NCI-H748 (cell line): ENCODE measurements at regions not wholly inside any gene's neighbourhood (a gene's known extent, or its start where the extent isn't known, plus 50 kb on each side); places are given as distances from the start of the nearest gene placed in this dataset.

Experiments used
- DNase-seq: peaks from one replicate; lab custom pipeline; 2025; ENCODE audit not compliant: unreplicated experiment; lab: John Stamatoyannopoulos, UW

DNA sequence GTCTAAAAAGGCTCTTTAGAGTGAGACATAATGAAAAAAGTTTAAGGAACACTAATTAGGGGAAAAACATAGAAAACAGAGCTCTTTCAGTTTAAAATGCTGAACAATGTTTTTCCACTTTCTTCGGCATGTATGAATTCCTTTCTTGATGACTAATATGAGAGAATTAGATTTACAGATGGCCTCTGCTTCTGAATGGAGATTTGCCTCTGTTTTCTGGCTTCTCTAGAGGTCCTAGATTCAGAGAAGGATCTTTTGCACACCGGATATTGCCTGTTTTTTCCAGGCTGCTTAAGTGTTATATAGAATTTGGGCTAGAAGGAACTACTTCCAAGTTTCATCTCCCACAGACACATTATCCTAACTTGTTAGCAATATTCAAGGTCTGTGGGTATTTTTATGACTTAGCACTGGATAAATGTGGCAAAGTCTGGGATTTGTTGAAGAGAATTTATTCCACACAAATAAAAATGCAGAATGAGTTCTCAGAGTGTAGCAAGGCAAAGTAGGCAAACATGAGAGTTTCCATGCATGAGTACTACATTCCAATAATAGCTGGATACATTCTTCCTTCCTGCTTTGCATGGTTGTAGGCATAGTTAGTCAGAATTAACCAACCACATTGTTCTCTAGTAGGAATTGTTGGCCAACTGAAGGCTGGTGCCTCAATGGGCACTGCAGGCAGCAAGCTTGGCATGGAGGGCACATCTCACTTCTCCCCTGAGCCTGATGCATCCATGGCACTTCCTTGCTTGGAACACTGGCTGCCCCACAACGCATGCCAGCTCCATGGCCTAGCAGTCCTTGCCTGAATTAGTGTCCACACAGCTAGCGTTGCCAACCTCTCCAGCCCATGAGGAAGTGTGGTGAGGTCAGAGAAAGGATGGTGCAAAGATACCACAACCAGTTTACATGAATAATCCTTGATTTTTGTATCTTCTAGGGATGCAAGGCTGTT is 224.2 kb downstream of the CLIC5 start:
- DNase-seq = no peak

GRCh38 chr6:45789238-45789637 is 226.4 kb downstream of the CLIC5 start:
- DNase-seq = no peak

DNA sequence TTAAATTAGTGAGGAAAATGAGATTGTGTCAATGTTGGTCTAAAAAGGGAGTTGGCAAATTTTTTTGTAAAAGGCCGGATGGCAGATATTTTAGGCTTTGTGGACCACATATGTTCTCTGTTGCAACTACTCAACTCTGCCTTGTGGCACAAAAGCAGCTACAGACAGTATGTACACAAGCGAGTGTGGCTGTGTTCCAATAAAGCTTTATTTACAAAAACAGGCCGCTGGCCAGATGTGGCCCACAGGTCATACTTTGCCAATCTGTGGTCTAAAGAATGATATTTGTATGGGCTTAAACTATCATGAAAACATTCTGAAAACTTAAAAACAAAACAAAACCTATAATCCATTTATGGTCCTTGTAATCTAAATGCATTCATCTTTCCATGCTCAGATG is 228.3 kb downstream of the CLIC5 start:
- no peak for DNase-seq

DNA sequence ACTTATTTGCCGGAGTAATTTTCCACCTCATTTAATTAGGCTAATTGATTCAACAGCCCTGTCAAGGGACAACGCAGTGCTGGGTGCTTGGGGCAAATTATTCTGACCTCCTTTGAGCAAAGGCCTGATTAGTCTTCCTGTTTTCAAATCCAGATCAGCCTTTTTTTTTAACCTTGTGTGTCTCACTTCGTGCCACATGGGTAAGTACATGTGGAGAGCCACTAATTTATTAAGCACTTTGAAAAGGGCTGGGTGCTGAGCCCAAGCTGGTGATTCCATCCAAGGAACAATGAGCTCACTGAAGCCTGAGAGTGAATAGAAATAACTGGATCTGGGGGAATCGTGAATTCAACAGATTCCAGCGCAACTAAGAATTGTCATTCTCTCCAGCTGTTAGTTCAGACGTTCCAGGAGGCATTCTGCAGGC is 229.3 kb downstream of the CLIC5 start:
- peak; percentile 99 for DNase-seq

GRCh38 chr6:45784250-45784649 is 231.4 kb downstream of the CLIC5 start:
- no peak for DNase-seq

DNA sequence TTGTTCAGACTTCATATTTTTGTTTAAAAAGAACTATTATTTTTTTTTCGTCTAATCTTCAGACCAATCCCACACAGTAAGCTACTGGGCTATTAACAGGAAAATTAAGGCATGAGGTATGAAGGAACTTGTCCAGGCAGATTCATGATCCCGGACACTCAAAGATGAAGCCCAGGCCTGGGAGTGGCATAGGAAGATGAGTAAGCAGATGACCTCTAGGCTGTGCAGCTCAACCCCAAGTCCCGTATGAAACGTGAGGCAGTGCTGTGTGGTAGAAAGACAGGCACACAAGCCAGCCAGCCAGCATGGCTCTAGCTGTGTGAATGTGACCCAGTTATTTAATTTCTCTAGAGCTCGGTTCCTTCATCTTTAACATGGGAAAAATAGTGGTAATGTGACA is 231.9 kb downstream of the CLIC5 start:
- no peak for DNase-seq

- no peak for DNase-seq
Observed at GRCh38 chr6:45781890-45782289, 233.8 kb downstream of the CLIC5 start.

- no peak for DNase-seq
Observed at GRCh38 chr6:45780523-45780922, 235.1 kb downstream of the CLIC5 start.

DNA sequence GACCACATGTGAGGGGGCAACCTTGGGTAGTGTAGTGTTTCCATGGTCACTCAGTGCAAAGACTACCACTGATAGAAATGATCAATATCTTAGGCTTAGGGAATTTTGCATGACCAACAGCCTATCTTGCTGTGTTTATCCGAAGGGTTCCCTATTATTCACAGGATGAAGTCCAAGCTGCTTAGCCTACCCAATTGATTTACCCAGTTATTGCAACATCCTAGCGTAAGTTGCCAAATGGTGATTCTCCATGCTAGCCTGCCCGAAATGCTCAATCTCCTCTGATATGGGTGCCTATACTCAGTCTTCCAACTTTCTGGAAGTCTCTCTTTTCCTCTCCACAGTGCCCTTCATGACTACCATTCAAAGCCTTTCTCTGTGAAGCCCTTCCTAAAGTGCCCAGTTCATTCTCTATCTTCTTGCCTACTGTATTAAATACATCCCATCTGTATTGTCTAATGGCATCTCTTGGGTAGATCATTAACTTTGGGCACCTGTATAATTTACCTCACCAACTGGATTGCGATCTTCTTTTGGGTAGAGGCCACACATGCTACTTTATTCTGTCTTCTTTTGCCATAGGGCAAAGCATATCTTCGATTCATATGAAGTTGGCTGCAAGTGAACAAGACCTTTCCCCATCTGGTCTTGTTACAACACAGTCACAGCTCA is 240.5 kb downstream of the CLIC5 start:
- DNase-seq = no peak

DNA sequence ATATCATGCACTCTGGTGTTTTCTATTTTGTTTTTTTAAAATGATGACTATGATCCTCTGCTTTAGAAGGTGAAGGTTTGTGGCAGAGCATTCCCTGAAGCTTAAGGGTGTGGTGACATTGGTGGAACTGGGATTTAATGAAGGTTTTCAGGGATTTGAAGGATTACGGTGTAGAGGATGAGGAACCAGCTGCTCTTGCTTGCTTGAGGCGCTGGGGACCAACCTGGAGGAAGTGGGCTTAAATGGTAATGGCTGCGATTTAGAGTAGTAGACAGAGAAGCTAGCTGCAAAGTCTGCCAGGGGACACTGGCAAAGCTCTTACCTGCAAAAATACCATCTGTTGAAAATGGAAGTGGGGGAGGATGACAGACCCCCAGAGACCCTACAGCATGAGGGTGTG is 241.8 kb downstream of the CLIC5 start:
- no peak for DNase-seq

- no peak for DNase-seq
Observed at GRCh38 chr6:45772886-45773495, 242.7 kb downstream of the CLIC5 start.

GRCh38 chr6:45772051-45772450 is 243.6 kb downstream of the CLIC5 start:
- DNase-seq = no peak

- DNase-seq = no peak
Observed at GRCh38 chr6:45763281-45763680, 252.4 kb downstream of the CLIC5 start.

GRCh38 chr6:45759472-45759810 is 256.2 kb downstream of the CLIC5 start:
- no peak for DNase-seq

- DNase-seq = no peak
Observed at GRCh38 chr6:45758787-45759471, 256.7 kb downstream of the CLIC5 start.

DNA sequence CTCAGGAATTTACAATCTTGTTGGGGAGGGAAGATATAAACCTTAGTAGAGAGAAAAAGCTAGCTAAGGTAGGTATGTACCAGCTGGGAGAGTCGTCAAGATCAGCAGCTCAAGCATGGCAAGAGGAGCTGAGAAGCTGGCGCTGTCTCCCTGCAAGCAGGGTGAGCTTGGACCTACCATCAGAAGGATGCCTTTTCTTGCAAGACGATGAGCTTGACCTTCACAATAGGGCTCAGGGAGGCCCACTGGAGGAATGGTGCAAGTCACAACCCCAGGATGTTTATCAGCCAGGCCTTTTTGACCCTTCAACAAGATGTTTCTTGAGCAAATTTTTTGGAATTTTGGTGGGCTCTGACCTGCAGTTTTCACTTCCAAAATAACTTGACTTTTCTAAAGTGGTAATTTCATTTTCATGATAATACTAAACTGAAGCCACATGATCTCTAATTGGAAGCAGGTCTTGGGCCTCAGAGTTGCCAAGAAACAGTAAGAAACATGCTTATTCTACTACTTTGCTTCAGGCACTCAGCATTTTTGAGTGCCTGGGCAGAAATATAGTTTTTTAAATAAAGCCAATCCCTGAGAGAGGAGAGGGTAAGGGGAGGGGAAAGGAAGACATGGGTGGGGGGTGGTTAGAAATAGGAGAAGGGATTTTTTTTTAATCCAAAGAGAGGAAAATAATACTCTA is 258.1 kb downstream of the CLIC5 start:
- no peak for DNase-seq

DNA sequence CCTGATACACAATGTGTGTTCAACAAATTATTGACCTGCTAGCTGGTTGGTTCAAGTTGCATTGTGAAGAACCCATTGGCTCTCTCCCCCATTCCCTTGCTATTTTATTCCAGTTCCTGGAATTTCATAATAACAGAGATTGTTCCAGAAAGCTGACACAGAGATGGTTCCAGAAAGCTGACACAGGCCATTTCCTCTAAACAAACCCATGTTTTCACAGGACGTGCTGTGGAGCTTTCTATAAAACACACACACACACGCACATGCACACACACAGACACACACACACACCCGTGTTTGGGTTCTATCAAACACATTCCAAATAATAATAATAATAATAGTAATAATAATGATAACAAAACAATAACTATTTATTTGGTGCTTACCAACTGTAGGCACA is 259.1 kb downstream of the CLIC5 start:
- no peak for DNase-seq

GRCh38 chr6:45754432-45754831 is 261.2 kb downstream of the CLIC5 start:
- DNase-seq = no peak

GRCh38 chr6:45746046-45746445 is 269.6 kb downstream of the CLIC5 start:
- peak; percentile 19 for DNase-seq

DNA sequence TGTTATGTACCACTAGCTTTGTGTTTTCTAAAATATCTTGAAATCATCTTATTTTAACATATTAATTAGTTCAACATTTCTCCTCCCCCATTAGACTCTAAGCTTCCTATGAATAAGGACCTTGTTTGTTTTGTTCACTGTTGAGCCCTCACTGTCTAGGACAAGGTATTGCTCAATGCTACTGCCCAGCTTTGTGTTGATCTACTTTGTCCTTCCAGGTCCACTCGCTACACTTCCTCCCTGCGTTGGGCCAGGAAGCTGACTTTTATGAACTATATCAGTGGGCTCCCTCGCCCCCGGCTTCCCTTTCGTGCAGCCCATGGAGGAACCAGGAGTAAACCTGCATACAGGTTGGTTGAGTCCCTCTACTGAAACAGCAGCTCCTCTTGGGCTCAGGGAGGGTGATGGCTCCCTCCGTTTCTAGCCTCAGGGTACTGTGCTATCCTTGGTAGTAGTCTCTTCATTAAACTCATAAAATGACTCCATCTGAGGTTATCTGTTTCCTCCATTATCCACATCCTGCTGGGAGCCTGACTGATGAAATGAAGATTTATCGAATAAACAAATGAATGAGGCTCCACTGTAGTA is 272.5 kb downstream of the CLIC5 start:
- no peak for DNase-seq
